ENCODE measurements at regions not wholly inside any gene's neighbourhood (a gene's known extent, or its start where the extent isn't known, plus 50 kb on each side); places are given as distances from the start of the nearest gene placed in this dataset.
"Not testable (repeated sequence)": the region's sequence is repeated elsewhere in the genome, so short reads cannot be mapped to it uniquely, and the experiment has no call there.

DNA sequence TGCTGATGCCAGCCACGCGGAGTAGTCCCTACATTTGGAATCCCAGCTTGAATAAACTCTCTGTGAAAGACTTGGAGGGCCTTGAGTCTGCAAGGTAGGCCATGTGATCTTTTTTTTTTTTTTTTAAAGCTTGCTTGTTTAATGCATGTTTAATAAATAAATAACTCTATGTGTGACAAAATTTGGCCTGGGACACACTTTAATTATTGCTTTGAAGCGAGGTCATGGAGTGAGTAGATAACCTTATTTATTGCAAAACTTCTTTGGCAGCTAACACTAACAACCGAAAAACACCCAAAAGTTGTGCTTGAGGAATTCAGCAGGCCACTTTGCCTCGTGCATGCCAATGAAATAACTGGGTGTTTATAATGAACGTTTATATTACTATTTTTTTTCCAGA lies 382.2 kb downstream of the FLRT2 start:
- DNase-seq = no peak

DNA sequence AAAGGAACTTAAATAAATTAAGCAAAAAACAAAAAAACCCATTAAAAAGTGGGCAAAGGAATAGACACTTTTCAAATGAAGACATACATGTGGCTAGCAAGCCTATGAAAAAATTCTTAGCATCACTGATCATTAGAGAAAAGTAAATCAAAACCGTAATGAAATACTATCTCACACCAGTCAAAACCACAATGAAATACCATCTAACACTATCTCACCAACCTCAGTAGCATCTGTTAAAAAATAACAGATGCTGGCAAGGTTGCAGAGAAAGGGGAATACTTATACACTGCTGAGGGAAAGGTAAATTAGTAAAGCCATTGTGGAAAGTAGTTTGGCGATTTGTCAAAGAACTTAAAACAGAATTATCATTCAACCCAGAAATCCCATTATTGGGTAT lies 381.1 kb downstream of the FLRT2 start:
- no peak for DNase-seq

DNA sequence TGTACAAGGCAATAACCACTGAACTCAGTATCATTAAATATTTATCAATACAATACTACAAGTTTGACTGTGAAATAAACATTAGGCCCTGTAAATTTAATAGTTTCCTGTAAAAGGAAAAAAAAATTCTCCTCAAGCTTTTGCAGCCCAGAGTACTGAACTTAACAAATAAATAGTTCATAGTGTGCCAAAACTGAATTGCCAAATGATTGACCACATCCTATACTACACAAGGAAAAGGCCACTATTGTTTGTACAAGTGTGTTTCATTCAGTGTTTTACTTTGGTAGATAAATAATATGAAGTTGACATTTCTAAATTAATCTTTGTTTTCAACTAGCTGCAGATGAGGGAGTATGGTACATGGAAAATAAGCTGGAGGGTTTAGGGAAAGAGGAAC lies 379.6 kb downstream of the FLRT2 start:
- no peak for DNase-seq

DNA sequence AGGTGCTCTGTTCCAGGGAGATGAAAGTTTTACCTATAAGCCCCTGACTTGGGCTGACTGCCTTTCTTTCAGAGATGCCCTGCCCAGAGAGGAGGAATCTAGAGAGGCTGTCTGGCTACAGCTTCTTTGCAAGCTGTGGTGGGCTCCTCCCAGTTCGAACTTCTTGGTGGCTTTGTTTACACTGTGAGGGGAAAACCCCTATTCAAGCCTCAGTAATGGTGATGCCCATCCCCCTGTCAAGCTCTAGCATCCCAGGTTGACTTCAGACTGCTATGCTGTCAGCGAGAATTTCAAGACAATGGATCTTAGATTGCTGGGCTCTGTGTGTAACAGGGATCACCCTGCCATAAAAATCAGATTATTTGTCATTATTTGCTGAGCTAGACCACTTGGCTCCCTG lies 377.6 kb downstream of the FLRT2 start:
- DNase-seq = no peak

DNA sequence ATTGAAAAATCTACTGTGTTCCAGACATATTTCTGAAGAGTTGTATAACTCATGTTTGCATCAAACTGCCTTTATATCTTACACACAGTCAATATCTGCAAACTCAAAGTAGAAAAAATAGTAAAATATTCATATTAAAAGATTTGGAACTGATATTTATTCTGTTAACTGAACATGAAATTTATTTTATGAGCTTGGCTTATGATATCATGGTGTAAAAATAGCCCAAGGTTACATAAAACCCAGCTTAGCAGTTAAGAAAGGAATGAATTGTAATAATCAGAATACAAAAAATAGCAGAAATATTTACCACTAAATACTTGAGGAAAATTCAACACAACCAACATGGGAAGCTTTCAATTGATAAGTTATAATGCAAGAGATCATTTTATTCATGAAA lies 367.9 kb downstream of the FLRT2 start:
- no peak for DNase-seq

DNA sequence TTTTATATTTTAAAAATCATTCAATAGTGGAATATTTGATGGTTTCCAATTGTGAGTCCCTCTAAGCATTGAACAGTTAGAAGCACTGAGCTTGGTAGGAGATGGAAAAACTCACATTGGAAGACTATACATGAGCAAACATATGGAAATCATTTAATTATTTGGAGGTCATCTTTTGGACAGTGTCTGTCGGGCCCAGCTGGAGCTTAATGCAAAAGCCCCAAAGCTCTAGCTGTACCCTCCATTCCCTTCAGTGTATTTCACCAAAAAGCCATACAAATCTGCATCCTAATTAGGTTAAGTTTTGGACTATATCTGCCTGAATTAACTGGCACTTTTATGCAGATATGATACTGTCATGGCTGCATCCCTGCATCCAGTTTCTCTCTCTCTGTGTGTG lies 365.7 kb downstream of the FLRT2 start:
- DNase-seq = no peak

DNA sequence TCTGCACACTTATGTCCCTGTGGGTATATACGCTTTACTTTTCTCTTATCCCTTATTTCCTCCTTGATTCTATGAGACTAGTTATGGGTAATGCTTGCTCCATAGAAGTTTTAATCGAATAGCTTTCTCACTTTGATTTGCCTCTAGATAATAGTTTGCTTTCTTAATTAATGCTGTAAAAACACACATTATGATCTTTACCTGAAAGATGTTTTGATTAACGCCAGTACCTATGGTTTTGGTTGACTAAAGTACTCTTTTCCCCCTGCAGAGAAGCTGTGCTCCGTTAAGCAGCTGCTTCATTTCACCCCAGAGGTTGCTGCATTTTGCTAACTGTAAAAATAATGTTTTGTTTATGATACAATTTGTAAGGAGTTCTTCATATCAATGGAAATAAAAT lies 362.3 kb downstream of the FLRT2 start:
- no peak for DNase-seq

DNA sequence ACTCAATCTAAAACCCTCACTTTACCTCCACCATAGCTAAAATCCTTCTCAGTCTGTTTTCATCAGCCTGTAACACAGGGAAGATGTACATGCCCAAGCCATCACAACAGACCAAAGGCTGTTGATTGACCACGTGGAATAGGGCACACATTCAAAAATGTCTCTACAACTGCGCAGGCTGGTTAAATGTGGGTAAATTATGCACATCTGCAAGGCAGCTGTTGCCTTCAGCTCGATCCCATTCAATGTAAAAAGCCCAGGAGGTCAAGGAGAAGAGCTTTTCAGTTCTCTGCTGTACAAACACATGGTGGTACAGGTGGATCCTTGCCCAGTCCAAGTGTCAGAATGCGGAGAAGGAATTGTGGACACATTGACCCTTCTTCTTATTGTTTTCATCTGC lies 354.0 kb downstream of the FLRT2 start:
- DNase-seq = peak; percentile 1

DNA sequence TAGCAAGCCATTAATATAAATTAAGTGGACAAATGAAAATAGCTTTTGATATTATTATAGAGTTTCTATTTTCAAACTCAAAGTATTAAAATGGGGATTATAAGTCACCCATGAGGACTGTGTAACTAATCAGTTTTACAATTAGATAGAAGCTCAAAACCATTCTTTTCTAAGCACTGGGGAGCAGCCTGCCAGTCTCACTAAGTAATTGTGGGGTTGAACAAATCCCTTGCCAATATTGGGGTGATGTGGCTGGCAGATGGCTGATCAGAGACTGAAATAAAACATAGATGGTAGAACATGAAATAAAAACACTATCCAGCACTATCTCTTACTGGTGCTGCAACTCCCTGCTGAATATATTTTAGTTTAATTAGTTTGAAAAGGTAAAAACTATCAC lies 353.2 kb downstream of the FLRT2 start:
- DNase-seq = no peak

DNA sequence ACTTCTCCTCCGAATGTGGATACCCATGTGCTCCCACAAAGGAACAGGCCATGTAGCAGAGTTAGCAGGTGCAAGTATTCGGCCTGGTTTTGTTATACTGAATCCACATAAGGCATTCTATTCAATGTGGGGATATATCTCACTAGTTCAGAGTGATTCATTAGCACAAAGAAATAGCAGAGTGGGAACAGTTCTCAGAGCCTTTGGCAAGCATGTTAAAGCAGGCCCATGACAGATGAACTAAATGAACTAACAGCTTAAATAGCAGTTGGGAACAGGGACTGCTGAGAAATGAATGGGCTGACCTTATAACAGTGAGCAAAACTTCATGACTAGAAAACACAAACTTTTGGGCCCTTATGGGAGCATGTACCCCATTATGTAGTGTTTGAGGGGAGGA lies 352.0 kb downstream of the FLRT2 start:
- no peak for DNase-seq

DNA sequence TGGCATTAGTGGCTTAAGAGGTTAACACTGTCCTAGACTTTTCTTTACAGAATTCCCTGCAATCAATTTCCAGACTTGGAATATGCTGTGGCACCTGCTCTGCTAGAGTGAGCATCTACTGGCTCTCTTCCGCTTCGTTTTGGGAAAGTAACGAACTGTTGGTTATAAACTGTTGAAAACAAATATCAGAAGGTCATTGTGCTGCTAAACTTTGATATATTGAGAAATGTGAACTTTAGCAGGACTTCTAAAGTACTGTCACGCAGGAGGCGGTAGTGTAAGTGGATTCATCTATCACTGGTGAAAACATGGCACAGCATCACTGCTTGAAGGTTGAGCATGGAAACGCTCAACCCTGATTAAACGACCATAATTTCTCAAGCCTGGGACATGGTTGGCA lies 348.9 kb downstream of the FLRT2 start:
- DNase-seq = no peak

DNA sequence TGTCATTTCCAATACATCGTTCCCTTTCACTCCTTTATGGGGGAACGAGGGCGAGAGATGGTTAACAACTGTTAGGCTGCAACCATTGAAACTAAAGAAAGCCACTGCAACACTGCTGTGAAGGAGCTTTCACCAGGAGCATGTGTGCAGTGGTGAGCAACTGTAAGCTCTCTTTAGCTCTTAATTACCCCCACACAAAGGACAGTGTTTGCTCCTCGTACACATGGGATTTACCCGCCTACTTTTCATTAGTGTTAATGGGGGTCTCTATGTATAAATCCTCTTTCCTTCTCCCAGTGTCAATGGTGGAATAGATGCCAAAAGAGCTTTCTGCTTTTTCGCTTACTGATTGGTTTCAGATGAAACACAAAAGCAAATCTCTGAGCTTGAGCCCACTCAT lies 343.1 kb downstream of the FLRT2 start:
- DNase-seq = no peak

DNA sequence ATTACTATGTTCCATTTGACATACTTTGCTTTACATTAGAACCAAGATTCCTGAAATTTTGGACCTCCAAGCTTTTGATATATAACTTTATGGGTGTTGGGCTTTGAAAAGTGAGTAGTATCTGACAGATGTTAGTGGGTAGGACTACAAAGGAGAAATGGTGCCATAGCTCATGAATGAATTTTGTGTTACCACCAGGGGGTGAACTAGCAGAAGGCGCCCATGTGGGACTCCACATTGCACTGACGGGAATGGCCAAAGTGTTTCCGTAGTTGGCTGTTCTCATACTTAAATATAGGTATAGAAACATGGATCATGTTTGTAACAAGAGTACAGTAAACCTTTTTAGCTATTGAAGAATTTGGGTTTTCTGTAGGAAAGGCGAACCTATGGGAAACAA lies 337.5 kb downstream of the FLRT2 start:
- no peak for DNase-seq

DNA sequence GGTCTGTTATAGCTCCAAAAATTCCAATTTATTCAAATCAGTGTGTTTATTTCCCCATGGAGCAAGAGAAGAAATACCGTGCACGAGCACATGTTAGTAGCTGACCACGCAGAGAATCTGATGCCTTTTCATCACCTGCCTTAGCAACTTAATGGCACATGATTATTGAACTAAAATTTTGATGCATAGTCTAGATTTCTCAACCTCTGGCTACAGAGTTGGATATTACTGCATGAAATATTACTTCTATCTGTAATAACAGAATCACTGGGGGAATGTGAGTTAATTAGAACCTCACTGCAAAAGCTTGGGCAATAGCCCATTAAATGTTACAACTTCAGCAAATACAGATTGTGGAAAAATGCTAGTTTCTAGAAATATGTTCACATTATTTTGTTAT lies 335.8 kb downstream of the FLRT2 start:
- DNase-seq = no peak

DNA sequence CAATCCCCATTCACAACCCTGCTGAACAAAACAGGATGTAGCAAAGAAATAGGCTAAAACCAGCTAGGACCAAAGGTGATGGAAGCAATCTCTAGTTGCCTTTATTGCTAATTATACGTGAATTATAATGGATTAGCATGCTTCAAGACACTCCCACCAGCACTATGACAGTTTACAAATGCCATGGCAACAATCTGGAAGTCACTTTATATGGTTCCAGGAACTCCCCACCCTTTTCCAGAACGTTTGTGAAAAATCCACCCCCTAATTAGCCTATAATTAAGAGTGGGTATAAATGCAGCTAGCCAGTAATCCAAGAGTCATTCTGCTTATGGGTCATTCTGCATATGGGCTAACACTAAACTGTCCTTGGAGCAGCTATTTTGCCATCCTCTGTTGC lies 328.7 kb downstream of the FLRT2 start:
- DNase-seq = no peak

DNA sequence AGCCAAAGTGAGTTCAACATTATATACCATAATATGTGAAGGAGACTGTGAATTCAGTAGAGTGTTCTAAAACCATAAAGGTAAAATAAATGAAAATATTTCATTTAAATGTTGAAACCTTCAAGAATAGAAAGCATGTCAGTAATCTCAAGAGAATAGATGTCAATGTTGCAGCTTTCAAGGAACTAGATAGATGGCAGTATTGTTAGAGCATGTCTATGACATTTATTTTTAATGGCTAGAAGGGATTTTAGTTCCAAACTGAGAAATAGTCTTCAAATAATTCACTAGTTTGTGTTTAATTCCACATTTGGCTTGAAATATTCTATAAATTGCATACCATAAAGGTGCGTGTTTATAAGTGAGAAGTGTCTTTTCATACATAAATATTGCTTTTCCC lies 326.5 kb downstream of the FLRT2 start:
- DNase-seq = no peak

DNA sequence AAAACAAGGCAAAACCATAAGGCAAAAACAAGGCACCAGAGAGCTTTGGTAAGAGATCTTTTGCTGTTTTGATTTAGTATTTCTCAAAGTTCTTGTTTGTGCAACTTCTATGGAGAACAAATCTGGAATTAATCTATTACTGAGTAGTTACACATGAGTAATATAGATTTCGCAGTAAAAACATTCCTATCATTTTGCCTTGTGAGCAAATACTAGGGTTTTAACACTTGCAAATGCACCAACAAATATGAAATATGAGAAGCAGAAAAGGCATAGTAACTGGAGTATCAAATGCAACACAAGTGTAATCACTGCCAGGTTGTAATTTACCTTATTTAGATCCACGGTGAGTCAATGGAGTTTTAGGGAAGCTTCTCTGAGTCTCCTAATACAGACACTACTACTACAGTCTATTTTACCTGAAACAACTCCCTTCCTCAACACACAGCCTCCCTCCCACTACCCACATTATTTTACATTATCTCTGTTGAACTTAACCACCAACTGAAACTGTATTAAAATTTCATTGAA lies 324.1 kb downstream of the FLRT2 start:
- peak; percentile 75 for DNase-seq

DNA sequence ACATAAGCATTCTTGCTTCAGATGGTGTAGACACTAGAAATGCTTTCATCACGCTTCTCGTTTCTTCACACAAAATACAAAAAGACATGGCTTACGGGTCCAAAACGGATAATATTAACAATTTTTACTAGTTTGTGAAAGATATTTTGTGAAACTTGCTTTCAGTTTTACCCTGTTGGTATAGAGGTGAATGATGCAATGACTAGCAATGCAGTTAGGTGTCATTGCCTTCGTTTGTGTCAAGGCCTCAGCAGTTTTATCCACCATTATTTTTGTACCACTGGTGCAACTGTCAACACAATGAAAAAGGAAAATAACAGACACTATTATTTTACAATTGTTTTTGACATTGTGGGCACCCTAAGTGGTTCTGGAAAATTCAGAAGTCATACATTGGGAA lies 323.0 kb downstream of the FLRT2 start:
- DNase-seq = peak; percentile 24

DNA sequence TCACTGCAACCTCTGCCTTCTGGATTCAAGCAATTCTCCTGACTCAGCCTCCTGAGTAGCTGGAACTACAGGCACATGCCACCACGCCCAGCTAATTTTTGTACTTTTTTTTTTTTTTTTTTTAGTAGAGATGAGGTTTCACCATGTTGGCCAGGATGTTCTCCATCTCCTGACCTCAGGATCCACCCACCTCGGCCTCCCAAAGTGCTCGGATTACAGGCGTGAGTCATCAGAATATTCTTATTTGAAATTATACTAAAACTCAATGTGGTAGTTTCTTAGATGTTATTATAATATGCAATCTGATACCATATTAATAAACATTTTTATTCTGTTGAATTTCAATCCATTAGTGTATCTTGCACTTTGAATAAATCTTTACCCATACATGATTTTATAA lies 322.2 kb downstream of the FLRT2 start:
- peak; percentile 27 for DNase-seq

DNA sequence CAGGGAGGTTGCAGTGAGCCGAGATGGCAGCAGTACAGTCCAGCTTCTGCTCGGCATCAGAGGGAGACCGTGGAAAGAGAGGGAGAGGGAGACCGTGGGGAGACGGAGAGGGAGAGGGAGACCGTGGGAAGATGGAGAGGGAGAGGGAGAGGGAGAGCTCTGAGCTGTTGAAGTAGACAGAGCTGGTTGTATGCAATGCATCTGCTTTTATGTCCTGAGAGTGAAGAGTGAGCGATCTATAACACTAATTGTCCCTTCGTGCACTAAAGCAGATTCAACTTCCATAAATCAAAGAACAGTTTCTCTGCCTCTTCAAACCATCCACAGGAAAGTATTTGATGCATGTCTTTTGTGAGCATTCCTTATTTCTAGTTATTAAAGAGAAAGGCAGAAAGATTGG lies 300.6 kb downstream of the FLRT2 start:
- DNase-seq = not testable (repeated sequence)

DNA sequence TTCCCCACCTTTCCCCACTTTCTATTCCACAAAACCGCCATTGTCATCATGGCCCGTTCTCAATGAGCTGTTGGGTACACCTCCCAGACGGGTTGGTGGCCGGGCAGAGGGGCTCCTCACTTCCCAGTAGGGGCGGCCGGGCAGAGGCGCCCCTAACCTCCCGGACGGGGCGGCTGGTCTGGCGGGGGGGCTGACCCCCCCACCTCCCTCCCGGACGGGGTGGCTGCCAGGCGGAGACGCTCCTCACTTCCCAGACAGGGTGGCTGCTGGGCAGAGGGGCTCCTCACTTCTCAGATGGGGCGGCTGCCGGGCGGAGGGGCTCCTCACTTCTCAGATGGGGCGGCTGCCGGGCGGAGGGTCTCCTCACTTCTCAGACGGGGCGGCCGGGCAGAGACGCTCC lies 299.7 kb downstream of the FLRT2 start:
- not testable (repeated sequence) for DNase-seq

DNA sequence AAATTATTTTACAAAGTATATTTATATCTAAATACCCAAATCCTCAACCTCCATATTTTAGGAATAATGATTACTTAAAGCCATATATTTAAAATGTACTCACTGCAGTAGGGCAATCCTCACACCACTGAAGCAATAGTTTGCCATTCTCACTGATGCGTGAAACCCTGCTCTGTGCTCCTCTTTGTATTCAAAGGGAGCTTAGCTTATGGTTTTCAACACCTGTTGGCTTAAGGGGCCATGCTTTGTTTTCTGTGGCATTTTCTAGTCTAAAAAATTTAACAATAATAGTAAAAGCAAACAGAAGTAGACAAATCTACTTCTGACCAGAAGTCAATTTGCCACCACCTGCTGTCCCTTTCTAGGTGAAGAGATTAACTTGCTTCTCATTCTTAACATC lies 294.6 kb downstream of the FLRT2 start:
- no peak for DNase-seq

DNA sequence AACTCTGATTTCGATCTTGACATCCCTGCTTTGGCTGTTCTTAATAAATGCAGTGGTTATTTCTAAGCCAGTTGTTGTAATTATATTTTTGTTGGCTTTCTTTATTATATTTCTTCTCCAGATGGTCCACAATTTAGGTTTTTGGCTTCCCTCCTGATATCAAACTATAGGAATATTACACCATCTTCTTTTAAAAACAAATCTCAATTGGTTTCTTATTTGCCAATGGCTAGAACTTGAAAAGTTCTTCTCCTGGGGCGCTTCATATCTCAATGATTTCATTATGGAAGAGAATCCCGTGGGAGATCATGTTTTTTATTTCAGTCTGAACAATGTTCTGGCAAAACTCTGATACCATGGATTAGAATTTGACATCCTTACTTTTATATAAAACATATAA lies 292.3 kb downstream of the FLRT2 start:
- DNase-seq = no peak

DNA sequence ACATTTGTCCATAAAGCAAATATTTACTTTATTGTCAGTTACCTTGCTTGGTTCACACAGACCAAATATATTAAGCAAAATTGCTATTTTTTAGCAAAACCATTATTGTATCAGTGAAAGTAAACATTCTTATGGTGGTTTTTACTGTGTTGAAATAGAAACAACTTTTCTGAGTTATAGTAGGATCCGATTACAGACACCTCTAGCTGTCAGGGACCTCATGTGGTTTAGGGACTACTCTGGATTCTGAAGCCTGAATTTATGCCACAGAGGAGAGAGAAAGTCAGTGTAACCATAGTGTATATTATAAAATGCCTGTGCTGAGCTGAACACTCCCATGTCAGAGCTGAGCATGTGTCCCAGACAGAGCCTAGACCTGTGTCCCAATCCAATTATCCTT lies 287.5 kb downstream of the FLRT2 start:
- no peak for DNase-seq

DNA sequence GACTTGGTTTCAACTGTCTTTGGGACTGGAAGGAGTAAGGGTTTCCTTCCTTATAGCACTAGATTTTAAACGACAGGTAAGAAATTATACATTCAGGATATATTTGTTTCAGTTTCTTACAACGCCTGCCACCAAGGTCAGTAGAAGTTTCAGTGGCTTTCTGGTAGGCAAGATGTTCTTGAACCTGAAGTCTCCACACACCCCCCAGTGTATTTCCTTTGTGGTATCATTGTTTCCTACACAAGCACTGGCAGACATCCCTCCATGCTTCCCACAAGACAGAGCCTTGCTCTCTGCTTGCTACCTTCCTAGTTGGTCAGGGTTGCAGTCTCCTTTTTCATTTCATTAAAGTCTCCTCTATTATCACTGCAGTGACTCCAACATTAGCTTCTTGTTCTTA lies 283.1 kb downstream of the FLRT2 start:
- DNase-seq = no peak

DNA sequence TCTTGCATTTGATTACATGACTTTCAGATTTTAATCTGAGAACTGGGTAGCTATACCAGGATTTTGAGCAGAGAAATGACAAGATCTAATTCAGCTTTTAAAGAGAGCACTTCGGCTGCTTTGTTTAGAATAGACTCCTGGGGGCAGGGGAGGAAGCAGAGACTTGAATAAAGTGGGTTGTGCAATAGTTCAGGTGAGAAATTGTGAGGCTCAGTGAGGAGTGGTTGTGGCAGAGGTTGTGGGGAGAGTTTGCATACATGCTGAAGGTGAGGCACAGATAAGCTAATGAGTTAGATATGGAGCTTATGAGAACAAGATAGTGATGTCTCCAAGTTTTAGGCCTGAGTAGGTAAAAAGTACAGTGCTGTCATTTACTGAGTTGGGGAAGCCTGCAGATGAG lies 281.4 kb downstream of the FLRT2 start:
- no peak for DNase-seq

Measured in fibroblast of upper back skin (primary cell).